GM23338 (cell line): ENCODE measurements at regions not wholly inside any gene's neighbourhood (a gene's known extent, or its start where the extent isn't known, plus 50 kb on each side); places are given as distances from the start of the nearest gene placed in this dataset.

Experiments used
- ATAC-seq: fragments of 200-7000 bp; cut with Tn5 transposase; 3 replicates; pipeline ENCODE4 v1.9.1; 2020
- DNase-seq: peaks from one replicate; pipeline ENCODE4 v3.0.0-alpha.2; 2015; ENCODE audit warnings: low spot score
- H2AFZ ChIP-seq: fragments of 200-600 bp; sonication (generic); 2 replicates; pipeline ENCODE4 v1.8.0; 2016; ENCODE audit warnings: antibody characterized with exemption, mild to moderate bottlenecking, moderate library complexity
- H3F3A ChIP-seq: fragments of 200-600 bp; sonication (generic); replicated peaks from 2 replicates; pipeline ENCODE4 v1.8.0; 2017; ENCODE audit warnings: antibody characterized with exemption, mixed run types, low read depth
- H3K27ac ChIP-seq: fragments of 200-600 bp; sonication (generic); 2 replicates; pipeline ENCODE4 v1.6.1; 2016; ENCODE audit warnings: low read depth
- H3K27me3 ChIP-seq: fragments of 200-600 bp; sonication (generic); 2 replicates; pipeline ENCODE4 v1.8.0; 2016; ENCODE audit warnings: mild to moderate bottlenecking, mixed run types, moderate library complexity; ENCODE audit not compliant: insufficient read depth
- H3K36me3 ChIP-seq: fragments of 200-600 bp; sonication (generic); 2 replicates; pipeline ENCODE4 v1.8.0; 2016; ENCODE audit warnings: mild to moderate bottlenecking; ENCODE audit not compliant: insufficient read depth
- H3K4me1 ChIP-seq: fragments of 200-600 bp; sonication (generic); 2 replicates; pipeline ENCODE4 v1.8.0; 2016; ENCODE audit warnings: mild to moderate bottlenecking, moderate library complexity; ENCODE audit not compliant: insufficient read depth
- H3K4me2 ChIP-seq: fragments of 200-600 bp; sonication (generic); 2 replicates; pipeline ENCODE4 v1.7.1; 2017; ENCODE audit warnings: mixed run types
- H3K4me3 ChIP-seq: fragments of 200-600 bp; sonication (generic); 2 replicates; pipeline ENCODE4 v1.6.1; 2016; ENCODE audit warnings: mixed run types
- H3K79me2 ChIP-seq: fragments of 200-600 bp; sonication (generic); replicated peaks from 2 replicates; pipeline ENCODE4 v1.8.0; 2017; ENCODE audit warnings: mild to moderate bottlenecking; ENCODE audit not compliant: insufficient read depth
- H3K9me2 ChIP-seq: fragments of 200-600 bp; sonication (generic); 2 replicates; pipeline ENCODE4 v1.8.0; 2017; ENCODE audit not compliant: insufficient read depth
- H4K20me1 ChIP-seq: fragments of 200-600 bp; sonication (generic); replicated peaks from 2 replicates; pipeline ENCODE4 v1.8.0; 2017; ENCODE audit warnings: mild to moderate bottlenecking; ENCODE audit not compliant: insufficient read depth
- H3K27ac Mint-ChIP-seq: 2 replicates; pipeline ENCODE4 v1.8.0; 2020; ENCODE audit warnings: inconsistent platforms, mild to moderate bottlenecking, moderate library complexity, mixed read lengths
- H3K27me3 Mint-ChIP-seq: 3 replicates; pipeline ENCODE4 v1.8.0; 2022; ENCODE audit warnings: low read depth, mild to moderate bottlenecking, moderate library complexity, mixed read lengths, inconsistent platforms; ENCODE audit not compliant: insufficient read depth, poor library complexity
- H3K36me3 Mint-ChIP-seq: 3 replicates; pipeline ENCODE4 v1.8.0; 2021; ENCODE audit warnings: low read depth, mild to moderate bottlenecking, inconsistent platforms, moderate library complexity, mixed read lengths
- H3K4me1 Mint-ChIP-seq: 3 replicates; pipeline ENCODE4 v1.8.0; 2020; ENCODE audit warnings: mild to moderate bottlenecking, inconsistent platforms, mixed read lengths
- H3K4me3 Mint-ChIP-seq: 3 replicates; pipeline ENCODE4 v1.8.0; 2021; ENCODE audit warnings: moderate library complexity, mild to moderate bottlenecking, inconsistent platforms, mixed read lengths
- H3K9me3 Mint-ChIP-seq: 3 replicates; pipeline ENCODE4 v1.8.0; 2020; ENCODE audit warnings: moderate library complexity, mild to moderate bottlenecking, inconsistent platforms, mixed read lengths
- CREB1 ChIP-seq: fragments of 250-450 bp; sonication (Bioruptor Pico); IDR thresholded peaks from 2 replicates; pipeline ENCODE4 v1.5.0; 2020; ENCODE audit warnings: low read depth, mild to moderate bottlenecking, moderate library complexity
- EZH2 ChIP-seq: fragments of 200-600 bp; sonication (generic); IDR thresholded peaks from one replicate; pipeline ENCODE4 v1.8.0; 2017; ENCODE audit warnings: antibody characterized with exemption, mild to moderate bottlenecking, low read depth; ENCODE audit not compliant: unreplicated experiment
- EZH2phosphoT487 ChIP-seq: fragments of 200-600 bp; sonication (generic); IDR thresholded peaks from one replicate; pipeline ENCODE4 v1.8.1; 2018; ENCODE audit warnings: antibody characterized with exemption; ENCODE audit not compliant: unreplicated experiment
- JUNB ChIP-seq: IDR thresholded peaks from one replicate; pipeline ENCODE4 v1.6.1; 2016; ENCODE audit warnings: antibody characterized with exemption; ENCODE audit not compliant: unreplicated experiment
- NANOG ChIP-seq: IDR thresholded peaks from 2 replicates; pipeline ENCODE4 v1.6.1; 2016; ENCODE audit warnings: antibody characterized with exemption, borderline replicate concordance
- ZNF114 ChIP-seq: fragments of 250-450 bp; sonication (Bioruptor Pico); IDR thresholded peaks from 2 replicates; pipeline ENCODE4 v1.5.0; 2020; ENCODE audit warnings: mild to moderate bottlenecking, moderate library complexity
- ZNF331 ChIP-seq: fragments of 250-450 bp; sonication (Bioruptor Pico); IDR thresholded peaks from 2 replicates; pipeline ENCODE4 v1.5.0; 2020; ENCODE audit warnings: low read depth, mild to moderate bottlenecking, moderate library complexity
- TF ChIP-seq, protein P1 (sequence below): fragments of 250-450 bp; sonication (Bioruptor Pico); IDR thresholded peaks from 2 replicates; pipeline ENCODE4 v1.5.0; 2020; ENCODE audit warnings: mild to moderate bottlenecking, moderate library complexity
- TF ChIP-seq, protein P2 (sequence below), 2 experiments: fragments of 200-600 bp in 1 of 2; sonication (generic) in 1 of 2; conservative IDR thresholded peaks; 2 replicates each; pipeline versions ENCODE4 v1.5.1 to v1.6.1; 2016 to 2017; ENCODE audit warnings: antibody characterized with exemption in 2 of 2, low read depth in 2 of 2, mild to moderate bottlenecking in 2 of 2, moderate library complexity in 1 of 2

DNA sequence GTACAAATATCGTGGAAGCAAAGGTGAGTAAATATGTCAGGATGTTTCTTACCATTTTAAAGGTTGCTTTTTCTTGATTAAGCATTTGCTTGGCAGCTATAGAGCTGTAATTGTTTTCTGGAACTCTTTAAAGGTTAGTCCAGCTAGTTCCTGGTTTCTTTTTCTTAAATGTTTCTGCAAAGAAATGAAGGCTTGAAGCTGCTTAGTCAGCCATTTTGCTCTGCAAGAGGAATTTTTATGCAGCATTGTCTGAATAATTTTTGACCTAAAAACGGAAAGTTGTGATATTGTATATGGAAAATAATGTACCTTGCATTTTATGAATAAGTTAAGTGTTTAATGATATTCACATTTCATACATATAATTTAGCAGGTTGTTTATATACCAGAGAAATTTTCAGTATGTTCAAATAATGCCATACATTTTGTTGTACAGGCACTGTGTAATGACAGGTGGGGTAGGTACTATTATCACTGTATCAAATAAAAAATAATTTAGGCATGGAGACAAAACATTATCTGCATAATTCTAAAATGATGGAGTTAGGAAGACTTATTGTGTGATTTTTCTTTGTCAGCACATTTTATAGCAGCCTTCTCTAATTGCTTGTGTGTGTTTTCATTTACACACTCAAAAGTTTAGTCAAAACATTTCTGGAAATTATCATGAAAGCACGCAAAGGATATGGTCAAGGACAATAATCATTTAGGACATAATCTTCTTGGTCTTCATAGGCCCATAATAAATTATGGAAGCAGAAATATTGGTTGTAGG, 624.4 kb downstream of the NCAM2 start:
- no peak overlapping the region for H3K4me3 Mint-ChIP-seq
- Histone ChIP-seq H3K4me3 (no peak overlapping the region), H3K4me2 (no peak overlapping the region), H3K79me2 (no peaks in the 10 kb centered on the region), H3F3A (no peaks in the 10 kb centered on the region), H2AFZ (no peak overlapping the region), H4K20me1 (no peaks in the 10 kb centered on the region), H3K9me2 (no peaks in the 10 kb centered on the region), H3K27me3 (no peaks in the 10 kb centered on the region), H3K36me3 (no peaks in the 10 kb centered on the region), H3K4me1 (no peaks in the 10 kb centered on the region), H3K27ac (no peak overlapping the region)
- no peak overlapping the region for H3K27ac Mint-ChIP-seq
- no peak for ATAC-seq
- H3K36me3 Mint-ChIP-seq, result no peaks in the 10 kb centered on the region
- no peak for DNase-seq
- H3K9me3 Mint-ChIP-seq, result no peaks in the 10 kb centered on the region
- TF ChIP-seq, protein P1, sequence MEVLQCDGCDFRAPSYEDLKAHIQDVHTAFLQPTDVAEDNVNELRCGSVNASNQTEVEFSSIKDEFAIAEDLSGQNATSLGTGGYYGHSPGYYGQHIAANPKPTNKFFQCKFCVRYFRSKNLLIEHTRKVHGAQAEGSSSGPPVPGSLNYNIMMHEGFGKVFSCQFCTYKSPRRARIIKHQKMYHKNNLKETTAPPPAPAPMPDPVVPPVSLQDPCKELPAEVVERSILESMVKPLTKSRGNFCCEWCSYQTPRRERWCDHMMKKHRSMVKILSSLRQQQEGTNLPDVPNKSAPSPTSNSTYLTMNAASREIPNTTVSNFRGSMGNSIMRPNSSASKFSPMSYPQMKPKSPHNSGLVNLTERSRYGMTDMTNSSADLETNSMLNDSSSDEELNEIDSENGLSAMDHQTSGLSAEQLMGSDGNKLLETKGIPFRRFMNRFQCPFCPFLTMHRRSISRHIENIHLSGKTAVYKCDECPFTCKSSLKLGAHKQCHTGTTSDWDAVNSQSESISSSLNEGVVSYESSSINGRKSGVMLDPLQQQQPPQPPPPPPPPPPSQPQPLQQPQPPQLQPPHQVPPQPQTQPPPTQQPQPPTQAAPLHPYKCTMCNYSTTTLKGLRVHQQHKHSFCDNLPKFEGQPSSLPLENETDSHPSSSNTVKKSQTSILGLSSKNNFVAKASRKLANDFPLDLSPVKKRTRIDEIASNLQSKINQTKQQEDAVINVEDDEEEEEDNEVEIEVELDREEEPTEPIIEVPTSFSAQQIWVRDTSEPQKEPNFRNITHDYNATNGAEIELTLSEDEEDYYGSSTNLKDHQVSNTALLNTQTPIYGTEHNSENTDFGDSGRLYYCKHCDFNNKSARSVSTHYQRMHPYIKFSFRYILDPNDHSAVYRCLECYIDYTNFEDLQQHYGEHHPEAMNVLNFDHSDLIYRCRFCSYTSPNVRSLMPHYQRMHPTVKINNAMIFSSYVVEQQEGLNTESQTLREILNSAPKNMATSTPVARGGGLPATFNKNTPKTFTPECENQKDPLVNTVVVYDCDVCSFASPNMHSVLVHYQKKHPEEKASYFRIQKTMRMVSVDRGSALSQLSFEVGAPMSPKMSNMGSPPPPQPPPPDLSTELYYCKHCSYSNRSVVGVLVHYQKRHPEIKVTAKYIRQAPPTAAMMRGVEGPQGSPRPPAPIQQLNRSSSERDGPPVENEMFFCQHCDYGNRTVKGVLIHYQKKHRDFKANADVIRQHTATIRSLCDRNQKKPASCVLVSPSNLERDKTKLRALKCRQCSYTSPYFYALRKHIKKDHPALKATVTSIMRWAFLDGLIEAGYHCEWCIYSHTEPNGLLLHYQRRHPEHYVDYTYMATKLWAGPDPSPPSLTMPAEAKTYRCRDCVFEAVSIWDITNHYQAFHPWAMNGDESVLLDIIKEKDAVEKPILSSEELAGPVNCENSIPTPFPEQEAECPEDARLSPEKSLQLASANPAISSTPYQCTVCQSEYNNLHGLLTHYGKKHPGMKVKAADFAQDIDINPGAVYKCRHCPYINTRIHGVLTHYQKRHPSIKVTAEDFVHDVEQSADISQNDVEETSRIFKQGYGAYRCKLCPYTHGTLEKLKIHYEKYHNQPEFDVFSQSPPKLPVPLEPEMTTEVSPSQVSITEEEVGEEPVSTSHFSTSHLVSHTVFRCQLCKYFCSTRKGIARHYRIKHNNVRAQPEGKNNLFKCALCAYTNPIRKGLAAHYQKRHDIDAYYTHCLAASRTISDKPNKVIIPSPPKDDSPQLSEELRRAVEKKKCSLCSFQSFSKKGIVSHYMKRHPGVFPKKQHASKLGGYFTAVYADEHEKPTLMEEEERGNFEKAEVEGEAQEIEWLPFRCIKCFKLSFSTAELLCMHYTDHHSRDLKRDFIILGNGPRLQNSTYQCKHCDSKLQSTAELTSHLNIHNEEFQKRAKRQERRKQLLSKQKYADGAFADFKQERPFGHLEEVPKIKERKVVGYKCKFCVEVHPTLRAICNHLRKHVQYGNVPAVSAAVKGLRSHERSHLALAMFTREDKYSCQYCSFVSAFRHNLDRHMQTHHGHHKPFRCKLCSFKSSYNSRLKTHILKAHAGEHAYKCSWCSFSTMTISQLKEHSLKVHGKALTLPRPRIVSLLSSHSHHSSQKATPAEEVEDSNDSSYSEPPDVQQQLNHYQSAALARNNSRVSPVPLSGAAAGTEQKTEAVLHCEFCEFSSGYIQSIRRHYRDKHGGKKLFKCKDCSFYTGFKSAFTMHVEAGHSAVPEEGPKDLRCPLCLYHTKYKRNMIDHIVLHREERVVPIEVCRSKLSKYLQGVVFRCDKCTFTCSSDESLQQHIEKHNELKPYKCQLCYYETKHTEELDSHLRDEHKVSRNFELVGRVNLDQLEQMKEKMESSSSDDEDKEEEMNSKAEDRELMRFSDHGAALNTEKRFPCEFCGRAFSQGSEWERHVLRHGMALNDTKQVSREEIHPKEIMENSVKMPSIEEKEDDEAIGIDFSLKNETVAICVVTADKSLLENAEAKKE (CRISPR knock-in tag), result no peak
- no peak for TF ChIP-seq NANOG
- no peaks in the 10 kb centered on the region for H3K4me1 Mint-ChIP-seq
- H3K27me3 Mint-ChIP-seq, result no peaks in the 10 kb centered on the region

DNA sequence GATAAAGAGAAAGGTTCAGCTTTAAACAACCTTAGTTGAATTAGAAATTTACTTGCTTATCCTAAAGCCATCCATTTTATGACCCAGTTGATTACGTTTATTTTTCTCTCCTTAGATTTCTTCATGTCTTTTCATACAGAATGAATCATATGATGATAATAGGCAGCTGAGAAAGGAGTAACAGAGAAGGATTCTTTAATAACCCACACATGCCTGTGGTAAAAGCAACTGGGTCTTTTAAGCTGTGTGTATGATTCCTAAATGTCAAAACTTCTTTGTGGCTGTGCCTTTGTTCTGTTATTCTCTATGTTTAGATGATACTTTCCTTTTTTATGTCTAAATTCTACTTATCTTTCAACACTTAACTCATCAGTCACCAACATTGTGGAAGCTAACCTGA, 626.5 kb downstream of the NCAM2 start:
- H3K9me2 ChIP-seq, result no peaks in the 10 kb centered on the region
- Mint-ChIP-seq H3K4me1 (peaks cover 2% of the 10 kb centered on the region; the same call in 1 of the 3 replicates), H3K9me3 (no peaks in the 10 kb centered on the region), H3K27ac (no peak overlapping the region), H3K4me3 (no peak overlapping the region), H3K27me3 (no peaks in the 10 kb centered on the region), H3K36me3 (no peaks in the 10 kb centered on the region)
- H3K4me1 ChIP-seq, result no peaks in the 10 kb centered on the region
- no peak overlapping the region for H3K4me3 ChIP-seq
- no peaks in the 10 kb centered on the region for H3F3A ChIP-seq
- H4K20me1 ChIP-seq, result no peaks in the 10 kb centered on the region
- no peaks in the 10 kb centered on the region for H3K27me3 ChIP-seq
- H3K79me2 ChIP-seq, result no peaks in the 10 kb centered on the region
- no peaks in the 10 kb centered on the region for H3K36me3 ChIP-seq
- ATAC-seq (no peak), DNase-seq (no peak)
- TF ChIP-seq ZNF331 (CRISPR knock-in tag) (no peak), CREB1 (CRISPR knock-in tag) (no peak), JUNB (no peak), EZH2 (no peak), EZH2phosphoT487 (no peak), ZNF114 (CRISPR knock-in tag) (no peak)
- TF ChIP-seq, protein P2, sequence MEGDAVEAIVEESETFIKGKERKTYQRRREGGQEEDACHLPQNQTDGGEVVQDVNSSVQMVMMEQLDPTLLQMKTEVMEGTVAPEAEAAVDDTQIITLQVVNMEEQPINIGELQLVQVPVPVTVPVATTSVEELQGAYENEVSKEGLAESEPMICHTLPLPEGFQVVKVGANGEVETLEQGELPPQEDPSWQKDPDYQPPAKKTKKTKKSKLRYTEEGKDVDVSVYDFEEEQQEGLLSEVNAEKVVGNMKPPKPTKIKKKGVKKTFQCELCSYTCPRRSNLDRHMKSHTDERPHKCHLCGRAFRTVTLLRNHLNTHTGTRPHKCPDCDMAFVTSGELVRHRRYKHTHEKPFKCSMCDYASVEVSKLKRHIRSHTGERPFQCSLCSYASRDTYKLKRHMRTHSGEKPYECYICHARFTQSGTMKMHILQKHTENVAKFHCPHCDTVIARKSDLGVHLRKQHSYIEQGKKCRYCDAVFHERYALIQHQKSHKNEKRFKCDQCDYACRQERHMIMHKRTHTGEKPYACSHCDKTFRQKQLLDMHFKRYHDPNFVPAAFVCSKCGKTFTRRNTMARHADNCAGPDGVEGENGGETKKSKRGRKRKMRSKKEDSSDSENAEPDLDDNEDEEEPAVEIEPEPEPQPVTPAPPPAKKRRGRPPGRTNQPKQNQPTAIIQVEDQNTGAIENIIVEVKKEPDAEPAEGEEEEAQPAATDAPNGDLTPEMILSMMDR (conservative IDR thresholded peaks at IDR 0.05; ENCODE audit: low read depth in 2 of 2), result no peak
- H2AFZ ChIP-seq, result no peak overlapping the region
- no peak overlapping the region for H3K4me2 ChIP-seq
- H3K27ac ChIP-seq, result no peak overlapping the region
